Panc1 (cell line): ENCODE measurements at regions not wholly inside any gene's neighbourhood (a gene's known extent, or its start where the extent isn't known, plus 50 kb on each side); places are given as distances from the start of the nearest gene placed in this dataset.

Experiments used
- ATAC-seq: fragments of 200-7000 bp; cut with Tn5 transposase; 2 replicates; pipeline ENCODE4 v1.9.1; 2020; ENCODE audit warnings: mild to moderate bottlenecking, moderate library complexity
- BruUV-seq: library from RNA; stranded (reverse); fragments of 400-500 nt; replicated peaks from 2 replicates; lab custom pipeline; 2021; lab: Mats Ljungman, UMichigan
- CTCF ChIA-PET: fragments of 300-600 bp; sonication (Branson Sonifier 250); formaldehyde crosslinking; loops from one replicate; lab custom pipeline; 2022; ENCODE audit warnings: antibody characterized with exemption; lab: Charles Lee
- POLR2A ChIA-PET: fragments of 300-600 bp; sonication (Branson Sonifier 250); formaldehyde crosslinking; loops from one replicate; lab custom pipeline; 2022; ENCODE audit warnings: antibody characterized with exemption; lab: Charles Lee
- DNase-seq: peaks from one replicate; pipeline ENCODE4 v3.0.0-alpha.2; 2010; ENCODE audit warnings: low read depth, low spot score
- H3K27ac ChIP-seq: 2 replicates; pipeline ENCODE4 v1.5.1; 2011; ENCODE audit warnings: mild to moderate bottlenecking, low read length, inconsistent platforms
- H3K27me3 ChIP-seq: fragments of 200-500 bp; sonication (Bioruptor generic); 2 replicates; pipeline ENCODE4 v1.6.0; 2014; ENCODE audit warnings: low read length, inconsistent platforms; ENCODE audit not compliant: control insufficient read depth, insufficient read depth
- H3K36me3 ChIP-seq: fragments of 200-500 bp; sonication (Bioruptor generic); 2 replicates; pipeline ENCODE4 v1.5.1; 2014; ENCODE audit warnings: inconsistent platforms, mild to moderate bottlenecking, low read length, moderate library complexity; ENCODE audit not compliant: control insufficient read depth, insufficient read depth
- H3K4me1 ChIP-seq: 2 replicates; pipeline ENCODE4 v1.5.1; 2011; ENCODE audit warnings: inconsistent platforms, mild to moderate bottlenecking, low read length, moderate library complexity; ENCODE audit not compliant: control insufficient read depth, insufficient read depth
- H3K4me3 ChIP-seq, 2 experiments: 2 replicates each; pipeline ENCODE4 v1.5.1; 2011 to 2012; ENCODE audit warnings: low read depth in 2 of 2, low read length in 2 of 2, mild to moderate bottlenecking in 2 of 2, inconsistent platforms in 1 of 2, moderate library complexity in 1 of 2
- H3K9me3 ChIP-seq: fragments of 200-500 bp; sonication (Bioruptor generic); 2 replicates; pipeline ENCODE4 v1.5.1; 2014; ENCODE audit warnings: low read depth, mild to moderate bottlenecking, inconsistent platforms, low read length, moderate library complexity; ENCODE audit not compliant: control insufficient read depth, insufficient read depth
- POLR2AphosphoS5 ChIP-seq: IDR thresholded peaks from 2 replicates; pipeline ENCODE4 v1.6.1; 2012; ENCODE audit warnings: mild to moderate bottlenecking, low read depth, low read length, moderate library complexity
- SIN3A ChIP-seq: IDR thresholded peaks from 2 replicates; pipeline ENCODE4 v1.6.1; 2012; ENCODE audit warnings: low read depth, mild to moderate bottlenecking, low read length, moderate library complexity, borderline replicate concordance; ENCODE audit not compliant: insufficient read depth
- TCF7L2 ChIP-seq: IDR thresholded peaks from 2 replicates; pipeline ENCODE4 v1.6.1; 2011; ENCODE audit warnings: mild to moderate bottlenecking, low read depth, low read length, inconsistent platforms
- in situ Hi-C: cut with HindIII; loops from 2 replicates; pipeline ENCODE4 v1.10.0; 2016; ENCODE audit warnings: low sequenced_read_pairs, low pct_unique_long_range_greater_than_20kb
- intact Hi-C: fragments of 100-400 bp; cut with micrococcal nuclease; formaldehyde crosslinking; loops from one replicate; pipeline ENCODE4 v1.10.0; 2022; ENCODE audit not compliant: unreplicated experiment
- TF ChIP-seq, protein P1 (sequence below): fragments of 450-650 bp; IDR thresholded peaks from 2 replicates; pipeline ENCODE4 v1.5.1; 2017; ENCODE audit warnings: mild to moderate bottlenecking
- TF ChIP-seq, protein P2 (sequence below), 2 experiments: IDR thresholded peaks; 2 replicates each; pipeline ENCODE4 v1.6.1; 2011 to 2012; ENCODE audit warnings: low read depth in 2 of 2, control low read depth in 1 of 2, low read length in 1 of 2, mild to moderate bottlenecking in 1 of 2, moderate library complexity in 1 of 2; ENCODE audit not compliant: insufficient read depth in 1 of 2

DNA sequence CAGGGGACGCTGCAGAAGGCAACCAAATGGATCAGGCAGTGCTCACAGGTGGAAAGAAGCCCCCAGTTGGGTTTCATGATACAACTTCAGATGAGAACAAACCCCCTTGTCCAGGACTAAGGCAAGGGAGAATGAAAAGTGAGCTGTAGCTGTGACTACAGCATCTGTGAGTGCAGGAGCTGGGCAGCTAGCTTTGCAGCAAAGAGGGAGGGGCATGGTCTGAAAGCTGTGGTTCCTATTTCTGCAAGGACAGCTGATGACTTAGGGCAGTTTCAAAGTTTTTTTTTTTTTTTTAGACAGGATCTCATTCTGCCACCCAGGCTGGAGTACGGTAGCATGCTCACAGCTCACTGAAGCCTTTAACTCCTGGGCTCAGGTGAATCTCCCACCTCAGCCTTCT, 1317.4 kb upstream of the DIAPH2 start:
- in situ Hi-C loops (no loop called here), intact Hi-C loops (no loop called here)
- no peaks in the 10 kb centered on the region for H3K9me3 ChIP-seq
- H3K27me3 ChIP-seq = no peaks in the 10 kb centered on the region
- CTCF ChIA-PET = no interaction called here
- H3K4me1 ChIP-seq = no peaks in the 10 kb centered on the region
- BruUV-seq = no TSS peak
- TF ChIP-seq POLR2AphosphoS5 (no peak), SIN3A (no peak), TCF7L2 (no peak)
- TF ChIP-seq, protein P1, sequence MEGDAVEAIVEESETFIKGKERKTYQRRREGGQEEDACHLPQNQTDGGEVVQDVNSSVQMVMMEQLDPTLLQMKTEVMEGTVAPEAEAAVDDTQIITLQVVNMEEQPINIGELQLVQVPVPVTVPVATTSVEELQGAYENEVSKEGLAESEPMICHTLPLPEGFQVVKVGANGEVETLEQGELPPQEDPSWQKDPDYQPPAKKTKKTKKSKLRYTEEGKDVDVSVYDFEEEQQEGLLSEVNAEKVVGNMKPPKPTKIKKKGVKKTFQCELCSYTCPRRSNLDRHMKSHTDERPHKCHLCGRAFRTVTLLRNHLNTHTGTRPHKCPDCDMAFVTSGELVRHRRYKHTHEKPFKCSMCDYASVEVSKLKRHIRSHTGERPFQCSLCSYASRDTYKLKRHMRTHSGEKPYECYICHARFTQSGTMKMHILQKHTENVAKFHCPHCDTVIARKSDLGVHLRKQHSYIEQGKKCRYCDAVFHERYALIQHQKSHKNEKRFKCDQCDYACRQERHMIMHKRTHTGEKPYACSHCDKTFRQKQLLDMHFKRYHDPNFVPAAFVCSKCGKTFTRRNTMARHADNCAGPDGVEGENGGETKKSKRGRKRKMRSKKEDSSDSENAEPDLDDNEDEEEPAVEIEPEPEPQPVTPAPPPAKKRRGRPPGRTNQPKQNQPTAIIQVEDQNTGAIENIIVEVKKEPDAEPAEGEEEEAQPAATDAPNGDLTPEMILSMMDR = no peak
- TF ChIP-seq, protein P2, sequence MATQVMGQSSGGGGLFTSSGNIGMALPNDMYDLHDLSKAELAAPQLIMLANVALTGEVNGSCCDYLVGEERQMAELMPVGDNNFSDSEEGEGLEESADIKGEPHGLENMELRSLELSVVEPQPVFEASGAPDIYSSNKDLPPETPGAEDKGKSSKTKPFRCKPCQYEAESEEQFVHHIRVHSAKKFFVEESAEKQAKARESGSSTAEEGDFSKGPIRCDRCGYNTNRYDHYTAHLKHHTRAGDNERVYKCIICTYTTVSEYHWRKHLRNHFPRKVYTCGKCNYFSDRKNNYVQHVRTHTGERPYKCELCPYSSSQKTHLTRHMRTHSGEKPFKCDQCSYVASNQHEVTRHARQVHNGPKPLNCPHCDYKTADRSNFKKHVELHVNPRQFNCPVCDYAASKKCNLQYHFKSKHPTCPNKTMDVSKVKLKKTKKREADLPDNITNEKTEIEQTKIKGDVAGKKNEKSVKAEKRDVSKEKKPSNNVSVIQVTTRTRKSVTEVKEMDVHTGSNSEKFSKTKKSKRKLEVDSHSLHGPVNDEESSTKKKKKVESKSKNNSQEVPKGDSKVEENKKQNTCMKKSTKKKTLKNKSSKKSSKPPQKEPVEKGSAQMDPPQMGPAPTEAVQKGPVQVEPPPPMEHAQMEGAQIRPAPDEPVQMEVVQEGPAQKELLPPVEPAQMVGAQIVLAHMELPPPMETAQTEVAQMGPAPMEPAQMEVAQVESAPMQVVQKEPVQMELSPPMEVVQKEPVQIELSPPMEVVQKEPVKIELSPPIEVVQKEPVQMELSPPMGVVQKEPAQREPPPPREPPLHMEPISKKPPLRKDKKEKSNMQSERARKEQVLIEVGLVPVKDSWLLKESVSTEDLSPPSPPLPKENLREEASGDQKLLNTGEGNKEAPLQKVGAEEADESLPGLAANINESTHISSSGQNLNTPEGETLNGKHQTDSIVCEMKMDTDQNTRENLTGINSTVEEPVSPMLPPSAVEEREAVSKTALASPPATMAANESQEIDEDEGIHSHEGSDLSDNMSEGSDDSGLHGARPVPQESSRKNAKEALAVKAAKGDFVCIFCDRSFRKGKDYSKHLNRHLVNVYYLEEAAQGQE (IDR thresholded peaks at IDR 0.05; ENCODE audit: insufficient read depth in 1 of 2, low read depth in 2 of 2, low read length in 1 of 2) = no peak
- POLR2A ChIA-PET = no interaction called here
- no peaks in the 10 kb centered on the region for H3K36me3 ChIP-seq
- DNase-seq (no peak), ATAC-seq (no peak)
- no peak overlapping the region for H3K4me3 ChIP-seq
- no peak overlapping the region for H3K27ac ChIP-seq

DNA sequence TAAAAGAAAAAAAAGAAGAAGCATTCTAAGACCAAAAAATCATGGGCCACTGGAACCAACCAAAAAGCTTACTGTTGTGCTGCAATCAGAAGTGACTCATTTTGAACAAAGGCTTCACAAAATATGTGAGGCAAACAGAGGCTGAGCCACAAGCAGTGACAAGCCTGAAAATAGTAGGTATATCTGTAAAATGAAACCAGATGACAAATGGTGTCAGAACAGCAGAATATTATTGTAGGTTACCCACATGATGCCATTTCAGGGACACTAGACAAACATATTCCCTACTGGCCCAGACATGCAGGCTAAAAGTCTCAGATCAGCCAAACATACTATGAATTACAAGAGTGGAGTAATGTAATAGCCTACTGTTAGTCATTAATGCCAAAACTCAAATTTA, 1301.8 kb upstream of the DIAPH2 start:
- no peak overlapping the region for H3K27ac ChIP-seq
- BruUV-seq = no TSS peak
- no peaks in the 10 kb centered on the region for H3K36me3 ChIP-seq
- DNase-seq = no peak
- no peak overlapping the region for H3K4me3 ChIP-seq
- intact Hi-C loops = no loop called here
- no peaks in the 10 kb centered on the region for H3K9me3 ChIP-seq
- no peaks in the 10 kb centered on the region for H3K27me3 ChIP-seq
- TF ChIP-seq, protein P1 = no peak
- TF ChIP-seq POLR2AphosphoS5 (no peak), TCF7L2 (no peak), SIN3A (no peak)
- TF ChIP-seq, protein P2 (IDR thresholded peaks at IDR 0.05; ENCODE audit: insufficient read depth in 1 of 2, low read depth in 2 of 2, low read length in 1 of 2) = no peak
- ChIA-PET POLR2A (no interaction called here), CTCF (no interaction called here)
- H3K4me1 ChIP-seq = no peaks in the 10 kb centered on the region
- in situ Hi-C loops = no loop called here
- ATAC-seq = no peak
